ENCODE measurements at regions not wholly inside any gene's neighbourhood (a gene's known extent, or its start where the extent isn't known, plus 50 kb on each side); places are given as distances from the start of the nearest gene placed in this dataset.

- TF ChIP-seq POLR2A (IDR thresholded peaks at IDR 0.05) (no peak), CTCF (IDR thresholded peaks at IDR 0.05) (no peak), POLR2AphosphoS5 (IDR thresholded peaks at IDR 0.05; ENCODE audit: insufficient read depth in 1 of 2, low read depth in 1 of 2) (no peak)
These were observed 259.2 kb downstream of the SLC4A3 start for GRCh38 chr2:219886615-219887014.
